HCT116 (cell line): ENCODE measurements at regions not wholly inside any gene's neighbourhood (a gene's known extent, or its start where the extent isn't known, plus 50 kb on each side); places are given as distances from the start of the nearest gene placed in this dataset.

Experiments
- ATAC-seq: fragments of 200-7000 bp; cut with Tn5 transposase; 2 replicates; pipeline ENCODE4 v1.9.1; 2020; ENCODE audit warnings: mild to moderate bottlenecking, moderate library complexity
- BruUV-seq: library from RNA; stranded (reverse); fragments of 400-500 nt; replicated peaks from 2 replicates; lab custom pipeline; 2021; lab: Mats Ljungman, UMichigan
- CTCF ChIA-PET: fragments of 300-600 bp; sonication (Branson Sonifier 250); formaldehyde crosslinking; loops from one replicate; lab custom pipeline; 2021; ENCODE audit warnings: antibody characterized with exemption; lab: Charles Lee
- POLR2A ChIA-PET: fragments of 300-600, 350-600 bp; sonication (Branson Sonifier 250); formaldehyde crosslinking; loops from one replicate; lab custom pipeline; 2021; ENCODE audit warnings: antibody characterized with exemption; lab: Charles Lee
- RAD21 ChIA-PET, 2 experiments: fragments of 300-600 bp; sonication (Branson Sonifier 250); formaldehyde crosslinking; loops; one replicate each; lab custom pipeline; 2023; ENCODE audit warnings: low total read pairs in 2 of 2; ENCODE audit not compliant: uncharacterized antibody in 2 of 2, unreplicated experiment in 2 of 2, low non-redundant PET in 1 of 2; lab: Charles Lee
- DNase-seq: peaks from one replicate; pipeline ENCODE4 v3.0.0-alpha.2; 2010; ENCODE audit warnings: low read depth, low spot score
- H2AFZ ChIP-seq: fragments of 200-600 bp; shearing (Covaris generic), sonication (generic); 2 replicates; pipeline ENCODE4 v1.6.1; 2017; ENCODE audit warnings: low read depth, mixed run types, mixed read lengths, antibody characterized with exemption, low read length; ENCODE audit not compliant: poor library complexity, severe bottlenecking
- H3K27ac ChIP-seq: 2 replicates; pipeline ENCODE4 v1.5.1; 2012; ENCODE audit warnings: low read depth, low read length
- H3K27me3 ChIP-seq: fragments of 200-600 bp; sonication (generic); 2 replicates; pipeline ENCODE4 v1.6.1; 2016; ENCODE audit warnings: mixed run types, low read length, mixed read lengths; ENCODE audit not compliant: insufficient read depth
- H3K36me3 ChIP-seq, 2 experiments: fragments of 200-500 bp in 1 of 2; fragments of 200-600 bp in 1 of 2; sonication (Bioruptor generic) in 1 of 2; sonication (generic) in 1 of 2; 2 replicates each; pipeline versions ENCODE4 v1.5.1 to v1.6.1; 2014 to 2016; ENCODE audit warnings: low read length in 2 of 2, inconsistent platforms in 1 of 2, mixed read lengths in 1 of 2, mixed run types in 1 of 2; ENCODE audit not compliant: insufficient read depth in 2 of 2, control insufficient read depth in 1 of 2
- H3K4me1 ChIP-seq, 2 experiments: fragments of 200-600 bp in 1 of 2; sonication (generic) in 1 of 2; 2 replicates each; pipeline versions ENCODE4 v1.5.1 to v1.6.1; 2012 to 2017; ENCODE audit warnings: low read length in 2 of 2, inconsistent platforms in 1 of 2, mild to moderate bottlenecking in 1 of 2, mixed read lengths in 1 of 2, mixed run types in 1 of 2, moderate library complexity in 1 of 2; ENCODE audit not compliant: insufficient read depth in 2 of 2, control insufficient read depth in 1 of 2
- H3K4me2 ChIP-seq: fragments of 200-600 bp; sonication (generic); 2 replicates; pipeline ENCODE4 v1.6.1; 2017; ENCODE audit warnings: mixed run types, low read length, mixed read lengths
- H3K4me3 ChIP-seq, 2 experiments: fragments of 200-600 bp in 1 of 2; sonication (generic) in 1 of 2; replicated peaks in 1 of 2; 2 replicates each; pipeline ENCODE4 v1.5.1; 2011 to 2016; ENCODE audit warnings: low read length in 2 of 2, control low read depth in 1 of 2, low read depth in 1 of 2, mild to moderate bottlenecking in 1 of 2, mixed read lengths in 1 of 2, mixed run types in 1 of 2
- H3K79me2 ChIP-seq: fragments of 200-600 bp; sonication (generic); 2 replicates; pipeline ENCODE4 v1.6.1; 2017; ENCODE audit warnings: mild to moderate bottlenecking, mixed run types, low read length, moderate library complexity, mixed read lengths; ENCODE audit not compliant: insufficient read depth
- H3K9ac ChIP-seq: fragments of 200-600 bp; sonication (generic); 2 replicates; pipeline ENCODE4 v1.6.1; 2016; ENCODE audit warnings: low read length, mixed read lengths
- H3K9me2 ChIP-seq: fragments of 200-600 bp; sonication (generic), shearing (Covaris generic); 2 replicates; pipeline ENCODE4 v1.6.1; 2017; ENCODE audit warnings: mixed run types, mild to moderate bottlenecking, moderate library complexity; ENCODE audit not compliant: insufficient read depth
- H3K9me3 ChIP-seq, 2 experiments: fragments of 200-500 bp in 1 of 2; fragments of 200-600 bp in 1 of 2; sonication (Bioruptor generic) in 1 of 2; sonication (generic) in 1 of 2; 2 replicates each; pipeline ENCODE4 v1.6.1; 2014 to 2017; ENCODE audit warnings: low read length in 2 of 2, mixed read lengths in 2 of 2, inconsistent platforms in 1 of 2, low read depth in 1 of 2, mild to moderate bottlenecking in 1 of 2, mixed run types in 1 of 2, moderate library complexity in 1 of 2; ENCODE audit not compliant: control insufficient read depth in 1 of 2, insufficient read depth in 1 of 2
- H4K20me1 ChIP-seq: fragments of 200-600 bp; sonication (generic), shearing (Covaris generic); 2 replicates; pipeline ENCODE4 v1.6.1; 2017; ENCODE audit warnings: mixed run types, mild to moderate bottlenecking, moderate library complexity; ENCODE audit not compliant: insufficient read depth
- CBX3 ChIP-seq: IDR thresholded peaks from 2 replicates; pipeline ENCODE4 v1.6.1; 2012; ENCODE audit warnings: low read depth
- CEBPB ChIP-seq: IDR thresholded peaks from 2 replicates; pipeline ENCODE4 v1.6.1; 2012; ENCODE audit warnings: low read depth
- ELF1 ChIP-seq: IDR thresholded peaks from 2 replicates; pipeline ENCODE4 v1.6.1; 2012; ENCODE audit warnings: low read depth, borderline replicate concordance
- EZH2 ChIP-seq: fragments of 200-600 bp; sonication (generic); IDR thresholded peaks from 2 replicates; pipeline ENCODE4 v1.6.1; 2017; ENCODE audit warnings: antibody characterized with exemption, mixed run types
- FOSL1 ChIP-seq: IDR thresholded peaks from 2 replicates; pipeline ENCODE4 v1.6.1; 2012; ENCODE audit warnings: low read depth
- JUND ChIP-seq: IDR thresholded peaks from 2 replicates; pipeline ENCODE4 v1.6.1; 2012
- POLR2A ChIP-seq: IDR thresholded peaks from 2 replicates; pipeline ENCODE4 v1.7.0; 2011; ENCODE audit warnings: borderline replicate concordance; ENCODE audit not compliant: insufficient read depth, insufficient read length; ENCODE audit errors: extremely low read depth
- POLR2AphosphoS5 ChIP-seq: IDR thresholded peaks from 2 replicates; pipeline ENCODE4 v1.6.1; 2011; ENCODE audit warnings: mild to moderate bottlenecking, low read depth, low read length, moderate library complexity
- SIN3A ChIP-seq: IDR thresholded peaks from 2 replicates; pipeline ENCODE4 v1.6.1; 2012; ENCODE audit warnings: low read depth
- SP1 ChIP-seq: IDR thresholded peaks from 2 replicates; pipeline ENCODE4 v1.6.1; 2012; ENCODE audit warnings: low read depth
- SRF ChIP-seq: IDR thresholded peaks from 2 replicates; pipeline ENCODE4 v1.6.1; 2012; ENCODE audit warnings: low read depth
- TCF7L2 ChIP-seq: IDR thresholded peaks from 2 replicates; pipeline ENCODE4 v1.7.0; 2011; ENCODE audit warnings: borderline replicate concordance, inconsistent platforms; ENCODE audit not compliant: insufficient read depth, insufficient read length; ENCODE audit errors: extremely low read depth
- YY1 ChIP-seq: IDR thresholded peaks from 2 replicates; pipeline ENCODE4 v1.6.1; 2011; ENCODE audit warnings: low read length, low read depth, moderate library complexity, mild to moderate bottlenecking; ENCODE audit not compliant: insufficient replicate concordance; ENCODE audit errors: extremely low read depth
- ZFX ChIP-seq: fragments of 450-650 bp; IDR thresholded peaks from 2 replicates; pipeline ENCODE4 v1.6.1; 2017
- ZNF274 ChIP-seq: fragments of 200-500 bp; sonication (Bioruptor generic); IDR thresholded peaks from 2 replicates; pipeline ENCODE4 v1.6.1; 2014; ENCODE audit warnings: mild to moderate bottlenecking, low read depth, low read length, inconsistent platforms
- intact Hi-C: fragments of 100-400 bp; cut with micrococcal nuclease; formaldehyde crosslinking; loops from 2 replicates; pipeline ENCODE4 v1.10.0; 2022
- TF ChIP-seq, protein P1 (sequence below): IDR thresholded peaks from 2 replicates; pipeline ENCODE4 v1.6.1; 2012
- TF ChIP-seq, protein P2 (sequence below): IDR thresholded peaks from 2 replicates; pipeline ENCODE4 v1.6.1; 2011; ENCODE audit warnings: mild to moderate bottlenecking, low read length, moderate library complexity; ENCODE audit not compliant: insufficient replicate concordance; ENCODE audit errors: extremely low read depth
- TF ChIP-seq, protein P3 (sequence below), 3 experiments: fragments of 200-600 bp in 1 of 3; sonication (generic) in 1 of 3; IDR thresholded peaks in 2 of 3; conservative IDR thresholded peaks in 1 of 3; 2 replicates each; pipeline ENCODE4 v1.5.1; 2012 to 2017; ENCODE audit warnings: low read depth in 2 of 3, low read length in 2 of 3, antibody characterized with exemption in 1 of 3, borderline replicate concordance in 1 of 3, control low read depth in 1 of 3, mild to moderate bottlenecking in 1 of 3, mixed read lengths in 1 of 3, mixed run types in 1 of 3, moderate library complexity in 1 of 3; ENCODE audit not compliant: insufficient read depth in 1 of 3

DNA sequence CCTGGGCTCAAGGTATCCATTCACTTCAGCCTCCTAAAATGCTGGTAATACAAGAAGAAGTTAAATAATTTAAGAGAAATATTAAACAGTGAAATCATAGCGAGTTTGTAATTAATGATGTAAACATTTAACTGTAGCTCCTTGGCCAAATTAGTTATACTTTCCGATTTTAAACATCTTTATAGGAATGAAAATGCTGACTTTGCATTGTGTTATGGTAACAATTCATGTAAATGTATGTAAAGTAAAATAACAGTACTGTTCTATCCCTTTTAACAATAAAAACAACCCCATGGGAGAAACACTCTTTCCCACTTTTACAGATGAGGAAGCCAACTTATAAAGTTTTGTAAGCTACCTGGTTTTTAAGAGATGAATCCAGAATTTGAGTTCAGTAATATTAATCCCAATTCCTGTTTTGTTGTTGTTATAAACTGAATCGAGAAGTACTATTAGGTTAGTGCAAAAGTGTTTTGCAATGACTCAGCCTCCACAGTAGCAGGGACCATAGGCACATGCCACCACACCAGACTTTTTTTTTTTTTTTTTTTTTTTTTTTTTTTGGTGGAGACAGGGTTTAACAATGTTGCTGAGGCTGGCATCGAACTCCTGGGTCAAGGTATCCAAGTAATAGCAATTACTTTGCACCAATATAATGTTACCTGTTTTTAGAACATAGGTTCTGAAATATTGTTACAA, 1360.4 kb downstream of the BRINP3 start:
- ChIA-PET CTCF (no interaction called here), RAD21 (no interaction called here), POLR2A (no interaction called here)
- no peak overlapping the region for H3K4me2 ChIP-seq
- no TSS peak for BruUV-seq
- H3K9me3 ChIP-seq: no peaks in the 10 kb centered on the region
- no peak for ATAC-seq
- no peaks in the 10 kb centered on the region for H4K20me1 ChIP-seq
- intact Hi-C loops: no loop called here
- no peak overlapping the region for H3K4me3 ChIP-seq
- H3K27ac ChIP-seq: no peak overlapping the region
- no peaks in the 10 kb centered on the region for H3K36me3 ChIP-seq
- H3K79me2 ChIP-seq: no peaks in the 10 kb centered on the region
- H3K9ac ChIP-seq: no peak overlapping the region
- H3K27me3 ChIP-seq: no peaks in the 10 kb centered on the region
- H2AFZ ChIP-seq: no peak overlapping the region
- H3K4me1 ChIP-seq: no peaks in the 10 kb centered on the region
- no peak for TF ChIP-seq ZFX
- TF ChIP-seq TCF7L2: no peak
- no peak for TF ChIP-seq SRF
- TF ChIP-seq CBX3: no peak
- no peak for DNase-seq
- no peaks in the 10 kb centered on the region for H3K9me2 ChIP-seq

DNA sequence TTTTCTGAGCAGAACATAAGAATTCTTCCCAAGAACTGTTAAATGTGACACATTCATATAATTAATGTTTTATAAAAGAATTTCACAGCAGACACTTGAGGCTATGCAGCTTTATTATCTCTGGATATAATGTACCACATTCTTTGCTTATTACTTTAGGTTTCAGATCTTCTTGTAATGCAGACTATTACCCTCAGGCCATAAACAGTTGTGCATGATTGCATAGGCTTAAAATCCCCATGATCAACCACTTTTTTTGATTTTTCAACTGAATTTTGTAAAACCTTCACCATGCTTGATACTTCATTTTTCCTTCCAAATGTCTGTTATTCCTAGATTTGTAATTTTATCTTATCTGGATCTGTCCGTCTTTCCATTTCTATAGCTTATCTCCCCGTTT, 1355.7 kb downstream of the BRINP3 start:
- no peak overlapping the region for H3K9ac ChIP-seq
- 0 out of 4 replicates have a peak, but pooled peaks cover 0 to 3% of the 10 kb centered on the region in 2 experiments for H3K9me3 ChIP-seq
- POLR2A ChIA-PET: no interaction called here
- DNase-seq: no peak
- no peaks in the 10 kb centered on the region for H3K79me2 ChIP-seq
- H3K9me2 ChIP-seq: no peaks in the 10 kb centered on the region
- no peaks in the 10 kb centered on the region for H4K20me1 ChIP-seq
- CTCF ChIA-PET: no interaction called here
- no peaks in the 10 kb centered on the region for H3K27me3 ChIP-seq
- no peak overlapping the region for H3K4me3 ChIP-seq
- no TSS peak for BruUV-seq
- no peak overlapping the region for H3K27ac ChIP-seq
- H3K4me2 ChIP-seq: no peak overlapping the region
- no peaks in the 10 kb centered on the region for H3K4me1 ChIP-seq
- H3K36me3 ChIP-seq: no peaks in the 10 kb centered on the region
- RAD21 ChIA-PET: no interaction called here
- no peak for ATAC-seq
- intact Hi-C loops: no loop called here
- H2AFZ ChIP-seq: no peak overlapping the region
- no peak for TF ChIP-seq FOSL1
- no peak for TF ChIP-seq EZH2
- no peak for TF ChIP-seq ELF1
- no peak for TF ChIP-seq ZFX
- no peak for TF ChIP-seq CBX3
- TF ChIP-seq JUND: no peak
- TF ChIP-seq SRF: no peak
- no peak for TF ChIP-seq ZNF274
- TF ChIP-seq, protein P1, sequence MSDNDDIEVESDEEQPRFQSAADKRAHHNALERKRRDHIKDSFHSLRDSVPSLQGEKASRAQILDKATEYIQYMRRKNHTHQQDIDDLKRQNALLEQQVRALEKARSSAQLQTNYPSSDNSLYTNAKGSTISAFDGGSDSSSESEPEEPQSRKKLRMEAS: no peak
- TF ChIP-seq, protein P2, sequence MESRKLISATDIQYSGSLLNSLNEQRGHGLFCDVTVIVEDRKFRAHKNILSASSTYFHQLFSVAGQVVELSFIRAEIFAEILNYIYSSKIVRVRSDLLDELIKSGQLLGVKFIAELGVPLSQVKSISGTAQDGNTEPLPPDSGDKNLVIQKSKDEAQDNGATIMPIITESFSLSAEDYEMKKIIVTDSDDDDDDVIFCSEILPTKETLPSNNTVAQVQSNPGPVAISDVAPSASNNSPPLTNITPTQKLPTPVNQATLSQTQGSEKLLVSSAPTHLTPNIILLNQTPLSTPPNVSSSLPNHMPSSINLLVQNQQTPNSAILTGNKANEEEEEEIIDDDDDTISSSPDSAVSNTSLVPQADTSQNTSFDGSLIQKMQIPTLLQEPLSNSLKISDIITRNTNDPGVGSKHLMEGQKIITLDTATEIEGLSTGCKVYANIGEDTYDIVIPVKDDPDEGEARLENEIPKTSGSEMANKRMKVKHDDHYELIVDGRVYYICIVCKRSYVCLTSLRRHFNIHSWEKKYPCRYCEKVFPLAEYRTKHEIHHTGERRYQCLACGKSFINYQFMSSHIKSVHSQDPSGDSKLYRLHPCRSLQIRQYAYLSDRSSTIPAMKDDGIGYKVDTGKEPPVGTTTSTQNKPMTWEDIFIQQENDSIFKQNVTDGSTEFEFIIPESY: no peak
- TF ChIP-seq SP1: no peak
- no peak for TF ChIP-seq YY1
- TF ChIP-seq POLR2AphosphoS5: no peak
- no peak for TF ChIP-seq CEBPB
- TF ChIP-seq, protein P3, sequence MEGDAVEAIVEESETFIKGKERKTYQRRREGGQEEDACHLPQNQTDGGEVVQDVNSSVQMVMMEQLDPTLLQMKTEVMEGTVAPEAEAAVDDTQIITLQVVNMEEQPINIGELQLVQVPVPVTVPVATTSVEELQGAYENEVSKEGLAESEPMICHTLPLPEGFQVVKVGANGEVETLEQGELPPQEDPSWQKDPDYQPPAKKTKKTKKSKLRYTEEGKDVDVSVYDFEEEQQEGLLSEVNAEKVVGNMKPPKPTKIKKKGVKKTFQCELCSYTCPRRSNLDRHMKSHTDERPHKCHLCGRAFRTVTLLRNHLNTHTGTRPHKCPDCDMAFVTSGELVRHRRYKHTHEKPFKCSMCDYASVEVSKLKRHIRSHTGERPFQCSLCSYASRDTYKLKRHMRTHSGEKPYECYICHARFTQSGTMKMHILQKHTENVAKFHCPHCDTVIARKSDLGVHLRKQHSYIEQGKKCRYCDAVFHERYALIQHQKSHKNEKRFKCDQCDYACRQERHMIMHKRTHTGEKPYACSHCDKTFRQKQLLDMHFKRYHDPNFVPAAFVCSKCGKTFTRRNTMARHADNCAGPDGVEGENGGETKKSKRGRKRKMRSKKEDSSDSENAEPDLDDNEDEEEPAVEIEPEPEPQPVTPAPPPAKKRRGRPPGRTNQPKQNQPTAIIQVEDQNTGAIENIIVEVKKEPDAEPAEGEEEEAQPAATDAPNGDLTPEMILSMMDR (IDR thresholded peaks at IDR 0.05 in 2 of 3, conservative IDR thresholded peaks at IDR 0.05 in 1 of 3; ENCODE audit: borderline replicate concordance in 1 of 3, insufficient read depth in 1 of 3, low read depth in 2 of 3, low read length in 2 of 3): no peak
- no peak for TF ChIP-seq POLR2A
- TF ChIP-seq SIN3A: no peak
